ENCODE measurements at regions not wholly inside any gene's neighbourhood (a gene's known extent, or its start where the extent isn't known, plus 50 kb on each side); places are given as distances from the start of the nearest gene placed in this dataset.

- DNase-seq, result no peak
Measured at GRCh38 chr10:91040343-91040742, 119.5 kb upstream of the ANKRD1 start.

- peak; percentile 83 for DNase-seq
Measured at GRCh38 chr10:91042069-91042468, 121.2 kb upstream of the ANKRD1 start.

- peak; percentile 50 for DNase-seq
Measured at GRCh38 chr10:91043173-91043910, 122.5 kb upstream of the ANKRD1 start.

GRCh38 chr10:91046869-91047268, 126.0 kb upstream of the ANKRD1 start:
- DNase-seq, result no peak

- DNase-seq, result no peak
Measured at GRCh38 chr10:91048380-91048779, 127.5 kb upstream of the ANKRD1 start.

GRCh38 chr10:91049296-91049987, 128.6 kb upstream of the ANKRD1 start:
- no peak for DNase-seq

- no peak for DNase-seq
Measured at GRCh38 chr10:91049988-91050360, 129.1 kb upstream of the ANKRD1 start.

- no peak for DNase-seq
Measured at GRCh38 chr10:91050371-91051034, 129.6 kb upstream of the ANKRD1 start.

- DNase-seq, result no peak
Measured at GRCh38 chr10:91051829-91052228, 130.9 kb upstream of the ANKRD1 start.

- DNase-seq, result no peak
Measured at GRCh38 chr10:91054325-91054724, 133.4 kb upstream of the ANKRD1 start.

- no peak for DNase-seq
Measured at GRCh38 chr10:91061187-91061586, 140.3 kb upstream of the ANKRD1 start.

- no peak for DNase-seq
Measured at GRCh38 chr10:91061608-91062007, 140.7 kb upstream of the ANKRD1 start.

GRCh38 chr10:91062091-91062490, 141.2 kb upstream of the ANKRD1 start:
- no peak for DNase-seq

GRCh38 chr10:91071786-91072185, 148.7 kb upstream of the PCGF5 start:
- no peak for DNase-seq

GRCh38 chr10:91073286-91073979, 147.0 kb upstream of the PCGF5 start:
- DNase-seq, result no peak

GRCh38 chr10:91076991-91077548, 143.4 kb upstream of the PCGF5 start:
- DNase-seq, result no peak

GRCh38 chr10:91077549-91078071, 142.9 kb upstream of the PCGF5 start:
- DNase-seq, result peak; percentile 4

GRCh38 chr10:91080776-91081175, 139.7 kb upstream of the PCGF5 start:
- DNase-seq, result no peak

- DNase-seq, result no peak
Measured at GRCh38 chr10:91082447-91082846, 138.0 kb upstream of the PCGF5 start.

GRCh38 chr10:91088300-91089140, 131.9 kb upstream of the PCGF5 start:
- DNase-seq, result no peak

GRCh38 chr10:91090761-91091529, 129.5 kb upstream of the PCGF5 start:
- no peak for DNase-seq

Data from NCI-H2171 treated with DMSO at 0.1 percent for 48 hours (cell line).